Stimulated activated CD4-positive, alpha-beta T cell treated with anti-CD3 and anti-CD28 coated beads, TNF-alpha, amount 100 ng/mL, for 4 hours (primary cell): ENCODE measurements at regions not wholly inside any gene's neighbourhood (a gene's known extent, or its start where the extent isn't known, plus 50 kb on each side); places are given as distances from the start of the nearest gene placed in this dataset.

ENCODE experiments used
- DNase-seq, 3 experiments: peaks; one replicate each; pipeline ENCODE4 v3.0.0-alpha.2; 2020; ENCODE audit warnings: low read depth in 3 of 3

GRCh38 chr6:169047345-169047744 lies 206.3 kb downstream of the THBS2 start:
- no peak for DNase-seq

- no peak for DNase-seq
Measured at GRCh38 chr6:169046483-169047192, 207.0 kb downstream of the THBS2 start.

GRCh38 chr6:169046021-169046420 lies 207.6 kb downstream of the THBS2 start:
- DNase-seq = no peak

GRCh38 chr6:169045486-169045885 lies 208.2 kb downstream of the THBS2 start:
- DNase-seq = no peak

GRCh38 chr6:169044381-169045230 lies 209.0 kb downstream of the THBS2 start:
- no peak for DNase-seq

GRCh38 chr6:169042061-169042460 lies 211.6 kb downstream of the THBS2 start:
- no peak for DNase-seq

- no peak for DNase-seq
Measured at GRCh38 chr6:169041078-169041477, 212.6 kb downstream of the THBS2 start.

- no peak for DNase-seq
Measured at GRCh38 chr6:169038691-169039090, 215.0 kb downstream of the THBS2 start.

- DNase-seq = no peak
Measured at GRCh38 chr6:169035385-169036240, 218.0 kb downstream of the THBS2 start.

- no peak for DNase-seq
Measured at GRCh38 chr6:169034516-169035167, 219.0 kb downstream of the THBS2 start.

GRCh38 chr6:169029861-169030260 lies 223.8 kb downstream of the THBS2 start:
- no peak for DNase-seq

GRCh38 chr6:169028343-169028742 lies 225.3 kb downstream of the THBS2 start:
- DNase-seq = no peak

GRCh38 chr6:169026175-169026574 lies 227.5 kb downstream of the THBS2 start:
- no peak for DNase-seq

GRCh38 chr6:169024047-169024660 lies 229.5 kb downstream of the THBS2 start:
- DNase-seq = no peak

- DNase-seq = no peak
Measured at GRCh38 chr6:169023161-169023874, 230.3 kb downstream of the THBS2 start.

- no peak for DNase-seq
Measured at GRCh38 chr6:169022079-169022478, 231.6 kb downstream of the THBS2 start.

- DNase-seq = no peak
Measured at GRCh38 chr6:169020821-169021220, 232.8 kb downstream of the THBS2 start.

- DNase-seq = no peak
Measured at GRCh38 chr6:169019727-169020491, 233.7 kb downstream of the THBS2 start.

- DNase-seq = no peak
Measured at GRCh38 chr6:169019111-169019510, 234.5 kb downstream of the THBS2 start.

GRCh38 chr6:169016758-169017157 lies 236.9 kb downstream of the THBS2 start:
- DNase-seq = no peak
